Adipocyte (in vitro differentiated cells): ENCODE measurements at regions not wholly inside any gene's neighbourhood (a gene's known extent, or its start where the extent isn't known, plus 50 kb on each side); places are given as distances from the start of the nearest gene placed in this dataset.

Source experiments
- DNase-seq: peaks from one replicate; pipeline ENCODE4 v3.0.0-alpha.2; 2015; ENCODE audit warnings: low read depth
- H3K27me3 ChIP-seq: replicated peaks from 2 replicates; pipeline ENCODE4 v1.7.0; 2013; ENCODE audit warnings: mild to moderate bottlenecking, low read length, moderate library complexity; ENCODE audit not compliant: control insufficient read depth, insufficient read depth
- H3K36me3 ChIP-seq: 2 replicates; pipeline ENCODE4 v1.7.0; 2013; ENCODE audit warnings: low read length, mild to moderate bottlenecking, moderate library complexity; ENCODE audit not compliant: control insufficient read depth, insufficient read depth, severe bottlenecking
- H3K4me1 ChIP-seq: 2 replicates; pipeline ENCODE4 v1.7.0; 2013; ENCODE audit warnings: mild to moderate bottlenecking, low read length, moderate library complexity; ENCODE audit not compliant: control insufficient read depth, insufficient read depth
- H3K4me3 ChIP-seq: 2 replicates; pipeline ENCODE4 v1.7.0; 2013; ENCODE audit warnings: mild to moderate bottlenecking, low read length, moderate library complexity
- H3K9ac ChIP-seq: 2 replicates; pipeline ENCODE4 v1.7.0; 2013; ENCODE audit warnings: mild to moderate bottlenecking, low read length, moderate library complexity
- H3K9me3 ChIP-seq: 2 replicates; pipeline ENCODE4 v1.7.0; 2013; ENCODE audit warnings: mild to moderate bottlenecking, low read length, moderate library complexity; ENCODE audit not compliant: control insufficient read depth

- no peak for DNase-seq
- H3K36me3 ChIP-seq: no peaks in the 10 kb centered on the region
Observed at GRCh38 chr18:75827751-75828287, 400.3 kb upstream of the SMIM21 start.

GRCh38 chr18:75824661-75825060 is 397.2 kb upstream of the SMIM21 start:
- Histone ChIP-seq H3K36me3 (no peaks in the 10 kb centered on the region), H3K4me3 (no peak overlapping the region), H3K27me3 (no peaks in the 10 kb centered on the region), H3K4me1 (no peaks in the 10 kb centered on the region), H3K9me3 (no peaks in the 10 kb centered on the region), H3K9ac (no peak overlapping the region)
- no peak for DNase-seq

More at GRCh38 chr18:75827751-75828287, 400.3 kb upstream of the SMIM21 start:
- H3K27me3 ChIP-seq: no peaks in the 10 kb centered on the region
- no peaks in the 10 kb centered on the region for H3K4me1 ChIP-seq
- no peak overlapping the region for H3K9ac ChIP-seq
- peaks cover under 1% of the 10 kb centered on the region for H3K9me3 ChIP-seq
- no peak overlapping the region for H3K4me3 ChIP-seq

GRCh38 chr18:75823471-75823870 is 396.0 kb upstream of the SMIM21 start:
- no peaks in the 10 kb centered on the region for H3K9me3 ChIP-seq
- no peaks in the 10 kb centered on the region for H3K36me3 ChIP-seq
- H3K27me3 ChIP-seq: no peaks in the 10 kb centered on the region
- no peak overlapping the region for H3K9ac ChIP-seq
- DNase-seq: no peak
- no peak overlapping the region for H3K4me3 ChIP-seq
- H3K4me1 ChIP-seq: no peaks in the 10 kb centered on the region

DNA sequence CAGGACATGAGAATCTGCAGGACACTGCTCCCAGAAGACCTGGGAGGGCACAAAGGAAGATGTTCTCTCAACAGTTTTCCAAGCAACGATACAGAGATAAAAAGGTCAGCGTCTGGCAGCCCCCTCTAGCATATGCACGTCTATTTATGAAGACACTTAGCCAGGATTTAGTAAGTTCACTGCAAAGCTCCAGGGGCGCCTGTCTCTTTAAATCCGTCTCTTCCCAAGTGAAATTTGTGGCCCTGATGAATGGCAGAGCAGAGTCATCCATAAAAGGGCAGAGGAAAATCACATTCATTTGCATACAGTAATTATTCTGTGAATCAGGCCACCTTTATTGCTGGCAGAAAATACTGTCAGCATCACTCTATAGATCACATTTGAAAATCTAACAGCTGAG is 390.9 kb upstream of the SMIM21 start:
- Histone ChIP-seq H3K4me3 (no peak overlapping the region), H3K27me3 (no peaks in the 10 kb centered on the region), H3K9ac (no peak overlapping the region), H3K36me3 (no peaks in the 10 kb centered on the region), H3K9me3 (no peaks in the 10 kb centered on the region), H3K4me1 (no peaks in the 10 kb centered on the region)
- no peak for DNase-seq

GRCh38 chr18:75815767-75816166 is 388.3 kb upstream of the SMIM21 start:
- no peak for DNase-seq
- Histone ChIP-seq H3K4me1 (no peaks in the 10 kb centered on the region), H3K36me3 (no peaks in the 10 kb centered on the region), H3K9ac (no peak overlapping the region), H3K9me3 (no peaks in the 10 kb centered on the region), H3K4me3 (no peak overlapping the region), H3K27me3 (no peaks in the 10 kb centered on the region)

DNA sequence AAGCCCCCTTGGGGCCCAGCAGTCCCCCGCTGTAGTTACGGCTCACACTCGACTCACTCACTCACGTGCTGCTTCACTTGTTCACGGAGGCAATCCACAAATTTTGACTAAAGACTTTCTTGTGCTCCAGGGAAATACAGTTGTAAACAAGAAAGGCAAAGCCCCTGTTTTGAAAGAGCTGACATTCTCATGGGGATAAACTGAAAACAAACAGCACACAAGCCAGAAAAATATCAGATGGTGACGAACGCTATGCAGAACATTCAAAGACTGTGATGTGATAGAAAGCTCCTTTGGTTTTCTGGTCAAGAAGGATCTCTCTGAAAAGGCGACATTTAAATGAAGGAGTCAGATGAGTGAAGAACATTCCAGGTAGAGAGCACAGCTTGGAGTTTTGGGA is 385.3 kb upstream of the SMIM21 start:
- Histone ChIP-seq H3K27me3 (peaks cover 18% of the 10 kb centered on the region), H3K36me3 (no peaks in the 10 kb centered on the region), H3K9me3 (no peaks in the 10 kb centered on the region), H3K9ac (no peak overlapping the region), H3K4me1 (no peaks in the 10 kb centered on the region), H3K4me3 (no peak overlapping the region)
- no peak for DNase-seq

GRCh38 chr18:75810961-75811551 is 383.6 kb upstream of the SMIM21 start:
- Histone ChIP-seq H3K9ac (no peak overlapping the region), H3K27me3 (peaks cover 18% of the 10 kb centered on the region), H3K4me3 (no peak overlapping the region), H3K9me3 (no peaks in the 10 kb centered on the region), H3K4me1 (no peaks in the 10 kb centered on the region), H3K36me3 (no peaks in the 10 kb centered on the region)
- DNase-seq: no peak

- H3K4me1 ChIP-seq: no peaks in the 10 kb centered on the region
- H3K4me3 ChIP-seq: no peak overlapping the region
- no peaks in the 10 kb centered on the region for H3K36me3 ChIP-seq
- H3K9ac ChIP-seq: no peak overlapping the region
- H3K27me3 ChIP-seq: peaks cover 18% of the 10 kb centered on the region
- no peak for DNase-seq
- no peaks in the 10 kb centered on the region for H3K9me3 ChIP-seq
Observed at GRCh38 chr18:75810516-75810915, 383.0 kb upstream of the SMIM21 start.

GRCh38 chr18:75809926-75810255 is 382.4 kb upstream of the SMIM21 start:
- Histone ChIP-seq H3K9ac (no peak overlapping the region), H3K4me3 (no peak overlapping the region), H3K9me3 (no peaks in the 10 kb centered on the region), H3K27me3 (peaks cover 18% of the 10 kb centered on the region), H3K36me3 (no peaks in the 10 kb centered on the region), H3K4me1 (no peaks in the 10 kb centered on the region)
- DNase-seq: no peak

GRCh38 chr18:75809151-75809925 is 381.8 kb upstream of the SMIM21 start:
- no peak for DNase-seq
- H3K4me1 ChIP-seq: no peaks in the 10 kb centered on the region

DNA sequence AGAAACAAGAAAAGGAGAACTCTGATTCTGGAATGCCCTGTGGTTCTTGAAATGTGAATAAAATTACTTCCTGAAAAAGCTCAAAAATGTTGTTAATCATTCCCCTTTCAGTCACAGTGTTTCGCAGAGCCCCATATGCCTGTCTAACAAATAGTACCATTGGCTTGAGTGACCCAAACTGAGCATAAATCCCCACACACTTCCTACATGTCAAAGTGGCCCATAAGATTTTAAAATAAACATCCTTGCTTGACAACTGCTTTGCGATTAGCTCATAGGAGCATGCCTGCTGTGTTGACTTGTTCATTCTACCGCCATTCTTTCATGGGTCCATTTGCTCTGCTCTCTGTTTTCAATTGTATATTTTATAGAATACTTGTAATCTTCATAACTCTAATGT is 377.8 kb upstream of the SMIM21 start:
- no peaks in the 10 kb centered on the region for H3K9me3 ChIP-seq
- H3K9ac ChIP-seq: no peak overlapping the region
- no peak for DNase-seq
- peaks cover 18% of the 10 kb centered on the region for H3K27me3 ChIP-seq
- no peaks in the 10 kb centered on the region for H3K4me1 ChIP-seq
- H3K36me3 ChIP-seq: no peaks in the 10 kb centered on the region
- H3K4me3 ChIP-seq: no peak overlapping the region

More at GRCh38 chr18:75809151-75809925, 381.8 kb upstream of the SMIM21 start:
- no peaks in the 10 kb centered on the region for H3K36me3 ChIP-seq
- no peaks in the 10 kb centered on the region for H3K9me3 ChIP-seq
- no peak overlapping the region for H3K4me3 ChIP-seq
- H3K9ac ChIP-seq: no peak overlapping the region
- H3K27me3 ChIP-seq: peaks cover 18% of the 10 kb centered on the region
